NCI-H2196 (cell line): ENCODE measurements at regions not wholly inside any gene's neighbourhood (a gene's known extent, or its start where the extent isn't known, plus 50 kb on each side); places are given as distances from the start of the nearest gene placed in this dataset.
"Not testable (repeated sequence)": the region's sequence is repeated elsewhere in the genome, so short reads cannot be mapped to it uniquely, and the experiment has no call there.

Experiments
- DNase-seq: peaks from one replicate; lab custom pipeline; 2025; ENCODE audit not compliant: unreplicated experiment; lab: John Stamatoyannopoulos, UW

DNA sequence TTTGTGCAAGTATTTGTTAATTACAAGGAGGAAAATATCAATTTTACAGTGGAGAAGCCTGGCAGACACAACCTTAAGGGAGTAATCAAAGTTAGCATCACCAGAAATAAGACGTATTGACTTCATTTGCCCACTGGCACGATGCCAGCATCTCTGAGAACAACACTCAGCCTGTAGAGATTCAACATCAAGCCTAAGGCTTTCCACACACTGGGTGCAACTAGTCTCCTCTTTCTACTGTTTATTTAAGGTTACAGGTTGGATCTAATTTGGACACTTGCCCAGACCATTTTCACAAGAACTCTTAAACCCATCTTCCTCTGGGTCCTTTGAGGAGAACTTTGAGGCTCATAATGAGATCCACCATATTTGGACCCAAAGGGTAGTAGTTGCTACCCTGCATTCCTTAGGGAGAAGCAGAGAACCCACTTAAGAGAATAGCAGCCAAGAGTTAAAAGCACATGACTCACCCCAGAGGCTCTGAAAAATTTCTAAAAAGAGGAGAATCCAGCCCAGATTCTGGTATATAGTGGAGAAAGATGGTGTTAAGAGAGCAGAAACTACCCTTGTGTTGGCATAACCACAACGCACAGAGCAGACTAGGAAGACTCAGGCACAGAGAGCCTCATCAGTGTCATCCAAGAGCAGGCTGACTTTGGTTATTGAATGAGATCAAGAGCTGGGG lies 97.3 kb downstream of the CCDC71L start:
- DNase-seq, result peak; percentile 22

DNA sequence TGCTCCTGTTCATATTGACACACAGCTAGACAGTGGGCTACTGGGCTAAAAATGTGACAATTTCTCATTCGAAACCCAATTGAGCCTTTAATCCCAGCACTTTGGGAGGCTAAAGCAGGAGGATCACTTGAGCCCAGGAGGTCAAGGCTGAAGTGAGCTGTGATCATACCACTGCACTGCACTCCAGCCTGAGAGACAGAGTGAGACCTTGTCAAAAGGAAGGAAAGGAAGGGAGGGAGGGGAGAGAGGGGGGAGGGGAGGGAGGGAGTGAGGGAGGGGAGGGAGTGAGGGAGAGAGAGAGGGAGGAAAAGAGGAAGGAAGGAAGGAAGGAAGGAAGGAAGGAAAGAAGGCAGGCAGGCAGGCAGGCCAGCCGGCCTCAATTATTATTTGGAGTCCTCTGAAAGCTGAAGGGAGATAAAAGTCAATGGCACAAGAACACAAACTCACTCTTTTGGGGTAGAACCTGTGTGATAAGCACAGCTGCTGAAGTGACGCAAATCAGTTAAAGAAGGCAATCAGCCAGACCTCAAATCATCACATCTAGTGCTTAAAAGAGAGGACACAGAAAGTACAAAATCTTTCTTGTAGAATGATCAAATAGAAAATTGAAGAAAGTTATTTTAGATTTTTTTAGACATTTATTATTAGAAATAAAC lies 98.1 kb downstream of the CCDC71L start:
- DNase-seq, result no peak

DNA sequence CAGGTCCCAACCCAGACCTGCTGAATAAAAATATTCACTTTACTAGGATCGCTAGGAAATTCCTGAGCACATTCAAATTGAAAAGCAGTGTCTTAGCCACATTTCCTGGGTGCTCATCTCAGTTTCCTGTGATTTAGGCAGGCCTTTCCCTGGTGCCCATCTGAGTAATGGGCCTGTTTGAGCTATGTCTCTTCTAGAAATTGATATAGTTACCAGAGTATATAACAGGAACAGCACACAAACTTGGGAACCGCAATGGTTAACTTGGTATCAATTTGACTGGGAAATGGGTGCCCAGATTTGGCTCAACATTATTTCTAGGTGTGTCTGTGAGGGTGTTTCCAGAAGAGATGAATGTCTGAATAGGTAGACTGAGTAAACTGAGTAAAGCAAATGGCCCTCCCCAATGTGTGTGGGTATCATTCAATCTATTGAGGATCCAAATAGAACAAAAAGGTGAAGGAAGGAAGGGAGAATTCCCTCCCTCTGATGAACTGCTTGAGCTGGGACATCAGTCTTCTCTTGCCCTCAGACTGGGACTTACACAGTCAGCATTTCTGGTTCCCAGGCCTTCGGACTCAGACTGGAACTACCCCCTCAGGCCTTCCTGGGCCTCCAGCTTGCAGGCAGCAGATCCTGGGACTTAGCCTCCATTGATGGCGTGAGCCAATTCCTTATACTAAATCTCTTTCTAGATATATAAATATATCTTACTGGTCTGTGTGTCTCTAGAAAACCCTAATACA lies 99.1 kb downstream of the CCDC71L start:
- DNase-seq, result no peak

DNA sequence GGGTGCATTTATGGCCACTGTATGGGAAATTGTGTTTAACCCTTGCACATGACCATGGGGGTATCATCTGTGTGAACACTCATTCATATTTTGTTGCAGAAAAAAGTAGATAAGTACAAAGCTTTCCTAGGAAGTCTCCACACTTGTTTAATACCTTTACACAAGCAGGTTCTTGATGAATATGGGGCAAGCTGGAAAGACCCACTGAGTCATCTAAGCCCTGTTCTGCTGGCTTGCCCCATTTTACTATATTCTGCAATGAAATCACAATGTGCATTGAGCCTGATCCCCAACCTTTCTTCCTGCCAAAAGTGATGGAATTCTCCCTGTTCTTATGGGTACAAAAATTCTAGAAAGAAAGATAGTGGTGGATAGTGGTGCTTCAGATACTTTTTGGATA lies 99.8 kb downstream of the CCDC71L start:
- no peak for DNase-seq

DNA sequence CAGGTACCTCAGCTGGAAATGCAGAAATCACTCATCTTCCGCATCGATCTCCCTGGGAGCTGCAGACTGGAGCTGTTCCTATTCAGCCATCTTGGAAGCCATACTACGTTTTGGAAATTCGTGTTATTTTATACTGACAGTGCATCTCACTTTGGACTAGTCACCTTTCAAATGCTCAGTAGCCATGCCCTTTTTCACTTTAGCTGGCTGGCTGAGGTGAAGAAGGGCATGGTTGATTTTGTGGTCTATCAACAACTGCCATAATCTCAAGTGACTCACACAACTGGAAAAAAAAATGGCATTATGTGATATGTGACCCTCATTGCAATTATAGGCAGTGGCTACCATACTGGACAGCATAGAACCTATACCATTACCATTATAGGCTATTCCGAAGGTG lies 100.5 kb downstream of the CCDC71L start:
- no peak for DNase-seq

DNA sequence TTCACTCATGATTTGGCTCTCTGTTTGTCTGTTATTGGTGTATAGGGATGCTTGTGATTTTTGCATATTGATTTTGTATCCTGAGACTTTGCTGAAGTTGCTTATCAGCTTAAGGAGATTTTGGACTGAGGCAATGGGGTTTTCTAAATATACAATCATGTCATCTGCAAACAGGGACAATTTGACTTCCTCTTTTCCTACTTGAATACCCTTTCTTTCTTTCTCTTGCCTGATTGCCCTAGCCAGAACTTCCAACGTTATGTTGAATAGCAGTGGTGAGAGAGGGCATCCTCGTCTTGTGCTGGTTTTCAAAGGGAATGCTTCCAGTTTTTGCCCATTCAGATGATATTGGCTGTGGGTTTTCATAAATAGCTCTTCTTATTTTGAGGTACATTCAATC lies 104.7 kb downstream of the CCDC71L start:
- DNase-seq, result not testable (repeated sequence)

DNA sequence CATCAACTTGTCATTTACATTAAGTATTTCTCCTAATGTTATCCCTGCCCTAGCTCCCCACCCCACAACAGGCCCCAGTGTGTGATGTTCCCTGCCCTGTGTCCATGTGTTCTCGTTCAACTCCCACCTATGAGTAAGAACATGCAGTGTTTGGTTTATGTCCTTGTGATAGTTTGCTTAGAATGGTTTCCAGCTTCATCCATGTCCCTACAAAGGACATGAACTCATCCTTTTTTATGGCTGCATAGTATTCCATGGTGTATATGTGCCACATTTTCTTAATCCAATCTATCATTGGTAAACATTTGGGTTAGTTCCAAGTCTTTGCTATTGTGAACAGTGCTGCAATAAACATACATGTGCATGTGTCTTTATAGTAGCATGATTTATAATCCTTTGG lies 106.3 kb downstream of the CCDC71L start:
- DNase-seq, result not testable (repeated sequence)

DNA sequence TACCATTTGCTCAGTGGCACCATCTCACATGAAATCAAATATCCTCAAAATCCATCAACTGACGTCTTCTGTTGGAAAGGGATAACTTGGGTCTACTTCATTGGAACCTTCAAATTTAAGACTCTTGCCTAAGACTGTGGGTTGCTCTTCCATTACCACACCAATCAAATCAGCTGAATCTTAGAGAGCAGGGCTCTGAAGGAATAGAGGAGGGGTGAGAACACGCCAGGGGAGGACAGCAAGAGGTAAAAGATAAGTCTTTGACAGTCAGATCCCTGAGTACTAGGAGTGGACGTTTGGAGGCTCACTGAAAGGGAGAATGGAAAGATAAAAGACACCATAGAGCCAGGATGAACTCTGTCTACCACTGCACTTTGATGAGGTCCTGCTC lies 107.5 kb downstream of the CCDC71L start:
- DNase-seq, result no peak

DNA sequence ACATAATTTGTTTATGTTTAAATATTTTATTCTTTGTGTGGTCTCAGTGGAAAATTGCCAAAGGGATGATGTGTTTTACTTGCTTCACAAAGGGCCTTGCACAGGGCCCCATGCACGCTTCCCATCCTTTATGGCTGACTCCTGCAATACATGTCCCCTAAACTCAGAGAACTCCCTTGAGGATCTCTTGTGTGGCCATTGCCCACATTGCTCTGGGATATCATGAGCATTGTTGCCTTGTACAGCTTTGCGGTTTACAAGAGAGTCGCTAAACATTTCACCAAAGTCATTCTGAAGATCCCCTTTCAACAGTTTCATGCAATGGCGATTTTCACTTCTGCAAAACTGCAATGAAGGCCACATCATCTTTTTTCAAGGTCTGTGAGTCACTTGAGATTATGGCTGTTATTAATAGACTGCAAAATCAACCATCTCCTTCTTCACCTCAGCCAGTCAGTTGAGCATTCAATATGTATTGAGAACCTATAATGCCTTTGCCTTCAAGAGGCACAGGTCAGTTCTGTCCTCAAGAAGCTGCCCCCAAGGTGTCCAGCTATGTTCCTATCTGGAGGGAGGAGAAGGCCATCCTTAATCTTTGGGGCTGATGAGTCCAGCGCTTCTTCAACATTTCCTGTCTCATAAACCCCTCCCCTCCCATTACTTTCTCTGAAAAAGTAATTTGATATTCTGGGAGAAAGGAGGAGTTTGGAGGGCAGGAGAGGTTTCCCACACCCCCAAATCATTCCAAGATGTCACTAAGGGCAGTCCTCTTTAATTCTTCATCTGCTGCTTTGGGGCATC lies 108.1 kb downstream of the CCDC71L start:
- DNase-seq, result no peak

DNA sequence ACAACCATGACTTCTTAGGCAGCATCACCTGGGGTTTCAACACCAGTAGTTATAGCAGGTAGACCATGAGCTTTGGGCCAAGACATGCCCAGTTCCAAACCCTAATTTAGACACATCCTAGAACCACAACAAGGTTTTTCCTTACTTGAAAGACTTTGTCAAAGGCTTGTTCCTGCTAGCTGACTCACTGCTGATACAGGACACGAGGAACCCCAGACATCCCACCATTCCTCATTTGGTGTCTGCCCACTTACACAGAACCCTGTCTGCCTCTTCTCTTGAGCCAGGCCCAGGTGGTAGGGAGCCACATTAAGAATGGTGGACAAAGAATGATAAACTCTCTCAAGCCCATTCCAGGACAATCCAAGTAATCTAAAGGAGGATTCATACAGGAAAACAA lies 109.0 kb downstream of the CCDC71L start:
- no peak for DNase-seq

DNA sequence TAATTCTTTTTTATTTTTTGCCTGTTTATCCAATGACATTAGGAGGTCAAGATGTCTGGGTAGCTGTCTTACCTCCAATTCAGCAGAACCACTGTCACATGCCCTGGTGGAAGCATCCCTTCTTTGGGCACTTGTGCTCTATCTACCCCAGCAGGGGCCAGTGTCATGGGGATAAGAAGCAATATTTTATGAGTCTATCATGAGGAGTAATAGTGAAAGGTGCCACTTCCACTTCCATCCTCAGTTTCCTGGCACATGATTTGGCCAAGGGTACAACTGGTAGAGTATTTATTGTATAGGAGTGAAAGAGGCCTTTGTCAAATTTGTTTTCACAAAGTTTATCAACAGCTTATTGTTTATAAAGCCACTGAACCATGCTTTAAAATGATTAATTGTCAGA lies 112.5 kb downstream of the CCDC71L start:
- no peak for DNase-seq

DNA sequence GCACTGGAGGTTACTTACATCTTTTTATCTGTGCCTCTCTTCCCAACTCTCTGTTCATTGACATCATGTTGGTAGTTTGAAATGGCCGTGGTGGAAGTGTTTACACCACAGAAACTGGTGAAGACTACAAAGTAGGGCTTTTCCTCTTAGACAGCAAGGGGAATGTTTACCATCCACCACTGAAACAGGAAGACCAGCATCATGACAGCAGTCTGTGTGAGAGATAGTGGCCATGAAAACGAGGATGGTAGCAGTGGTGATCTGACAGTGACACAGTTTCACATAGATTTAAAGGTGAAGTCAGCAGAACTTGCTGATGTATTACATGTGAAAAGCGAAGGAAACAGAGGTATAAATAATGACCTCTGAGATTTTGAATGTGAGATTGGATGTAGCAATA lies 115.7 kb downstream of the CCDC71L start:
- no peak for DNase-seq

DNA sequence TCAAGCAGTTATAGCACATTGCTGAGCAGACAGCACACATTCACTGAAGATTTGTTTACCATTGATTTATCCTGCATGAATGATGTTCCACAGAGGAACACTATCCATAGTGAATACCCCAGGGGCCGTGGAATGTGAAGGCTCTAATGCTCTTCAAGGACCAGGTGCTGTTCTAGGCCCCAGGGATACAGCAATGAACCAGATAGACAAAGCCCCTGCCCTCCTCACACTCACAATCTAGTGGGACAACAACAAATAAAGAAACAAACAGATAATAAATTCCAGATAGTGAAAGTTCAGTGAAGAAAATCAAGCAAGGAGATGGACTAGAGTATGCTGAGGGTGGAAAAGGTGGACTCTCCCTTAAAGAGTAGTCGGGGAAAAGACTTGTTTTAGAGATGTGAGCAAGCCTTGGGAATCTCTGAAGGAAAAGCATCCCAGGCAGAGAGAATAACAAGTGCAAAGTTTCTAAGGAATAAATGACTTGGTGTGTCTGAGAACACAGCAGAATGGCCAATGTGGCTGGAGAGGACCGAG lies 117.7 kb downstream of the CCDC71L start:
- DNase-seq, result no peak

DNA sequence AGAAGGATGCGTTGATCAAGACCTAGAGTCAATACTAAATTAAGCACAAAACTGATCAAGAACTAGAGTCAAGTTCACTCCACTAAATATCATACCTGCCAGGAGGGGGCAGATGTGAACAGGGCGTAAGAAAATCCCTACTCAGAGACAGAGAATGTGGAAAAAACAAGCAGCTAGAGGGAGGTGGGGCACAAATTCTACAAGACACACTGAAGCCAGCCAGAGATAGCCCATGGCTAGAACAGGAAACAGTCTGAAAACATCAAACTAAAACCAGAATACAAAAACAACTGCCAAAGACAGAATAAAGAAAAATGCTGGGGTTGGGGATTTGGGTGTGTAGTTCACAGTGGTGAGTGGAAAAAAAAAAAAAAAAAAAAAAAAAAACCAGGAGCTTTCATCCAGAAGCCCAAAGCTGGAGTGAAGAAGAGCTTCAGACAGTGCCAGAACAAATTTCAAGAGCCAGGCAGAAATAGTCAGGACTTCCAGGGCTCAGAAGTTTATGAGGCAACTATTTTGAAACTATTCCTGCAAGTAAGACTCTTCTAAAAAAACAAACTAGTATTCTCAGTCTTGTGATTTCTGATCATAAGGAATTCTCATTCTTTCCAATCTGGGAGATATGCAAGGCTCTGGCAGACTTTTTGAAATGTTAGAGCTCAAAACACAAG lies 118.3 kb downstream of the CCDC71L start:
- DNase-seq, result peak; percentile 57

DNA sequence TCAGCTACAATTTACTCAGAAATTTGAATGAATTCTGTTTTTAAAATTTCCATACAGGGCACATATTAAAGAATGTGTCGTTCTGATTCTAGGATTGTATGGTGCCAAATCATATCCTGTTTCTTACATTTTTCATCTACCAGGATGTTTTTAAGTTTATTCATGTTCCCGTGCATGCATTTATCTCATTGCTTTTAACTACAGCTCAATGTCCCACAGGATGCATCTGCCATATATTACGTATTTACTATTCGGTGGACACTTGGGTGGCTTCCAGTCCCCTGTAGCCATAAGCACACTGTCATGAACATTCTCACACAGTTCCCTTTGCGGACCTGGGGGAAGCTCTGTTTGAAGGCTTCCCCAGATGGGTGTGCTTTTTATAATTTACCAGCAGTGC lies 122.3 kb downstream of the CCDC71L start:
- no peak for DNase-seq

DNA sequence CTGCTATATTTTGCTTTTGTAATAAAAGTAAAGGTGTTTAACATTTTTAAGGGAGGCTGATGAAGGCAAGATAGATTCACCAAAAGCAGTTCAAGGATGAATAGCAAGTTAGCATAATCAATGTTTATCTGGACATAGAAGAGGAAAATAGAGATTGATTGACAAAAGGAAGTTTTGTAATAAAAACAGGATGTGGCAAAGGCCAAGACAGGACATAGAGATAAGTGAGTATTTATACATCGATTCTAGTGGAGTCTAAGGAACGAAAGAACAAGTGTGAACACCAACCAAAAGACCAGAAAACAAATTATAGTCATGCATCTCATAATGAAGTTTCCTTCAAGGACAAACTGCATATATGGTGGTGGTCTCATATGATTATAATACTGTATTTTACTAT lies 123.8 kb downstream of the CCDC71L start:
- DNase-seq, result no peak

DNA sequence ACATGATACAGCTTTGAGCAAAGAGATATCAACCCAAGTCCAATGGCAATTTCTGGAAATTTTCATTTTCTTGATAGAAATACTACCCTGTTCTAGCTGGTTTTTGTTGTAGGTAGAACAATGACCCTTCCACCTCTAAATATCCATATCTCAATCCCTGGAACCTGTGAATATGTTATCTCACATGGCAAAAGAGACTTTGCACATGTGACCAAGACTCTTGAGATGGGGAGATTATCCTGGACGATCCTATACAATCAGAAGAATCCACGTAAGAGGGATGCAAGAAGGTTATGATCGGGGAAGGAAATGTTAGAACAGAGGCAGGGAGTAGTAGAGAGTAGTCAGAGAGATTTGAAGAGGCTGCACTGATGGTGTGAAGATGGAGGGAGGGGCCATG lies 124.9 kb downstream of the CCDC71L start:
- DNase-seq, result no peak

DNA sequence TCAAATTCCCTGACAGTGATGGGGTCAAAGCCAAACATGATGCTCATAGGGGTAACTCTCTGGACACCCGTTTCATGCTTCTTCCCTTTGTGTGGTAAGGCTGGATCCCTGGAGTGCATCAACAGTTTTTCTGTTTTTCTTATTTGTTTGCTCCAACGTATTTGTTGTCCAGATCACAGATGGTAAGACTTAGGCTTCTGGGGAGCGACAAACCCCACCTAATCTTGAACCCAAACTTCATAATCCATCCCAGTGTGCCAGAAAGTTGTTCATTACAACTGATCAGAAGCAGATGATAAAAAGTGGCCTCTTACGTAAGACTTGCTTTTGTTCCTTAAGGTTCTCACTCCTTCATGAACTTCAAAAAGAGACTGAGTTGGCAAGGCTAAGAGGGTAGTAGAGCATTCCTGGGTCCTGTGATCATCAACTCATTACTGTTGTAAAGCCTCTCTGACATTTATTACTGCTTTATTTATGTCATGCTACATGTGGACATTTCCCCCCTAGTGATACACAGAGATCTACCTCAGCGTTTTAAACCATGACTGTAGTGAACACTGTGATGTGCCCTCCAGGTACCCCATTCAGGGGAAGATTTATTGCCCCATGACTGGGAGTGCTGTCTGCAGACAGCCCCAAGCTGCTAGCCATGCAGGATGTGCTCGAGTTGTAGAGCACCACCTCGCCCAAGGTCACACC lies 125.6 kb downstream of the CCDC71L start:
- DNase-seq, result no peak

DNA sequence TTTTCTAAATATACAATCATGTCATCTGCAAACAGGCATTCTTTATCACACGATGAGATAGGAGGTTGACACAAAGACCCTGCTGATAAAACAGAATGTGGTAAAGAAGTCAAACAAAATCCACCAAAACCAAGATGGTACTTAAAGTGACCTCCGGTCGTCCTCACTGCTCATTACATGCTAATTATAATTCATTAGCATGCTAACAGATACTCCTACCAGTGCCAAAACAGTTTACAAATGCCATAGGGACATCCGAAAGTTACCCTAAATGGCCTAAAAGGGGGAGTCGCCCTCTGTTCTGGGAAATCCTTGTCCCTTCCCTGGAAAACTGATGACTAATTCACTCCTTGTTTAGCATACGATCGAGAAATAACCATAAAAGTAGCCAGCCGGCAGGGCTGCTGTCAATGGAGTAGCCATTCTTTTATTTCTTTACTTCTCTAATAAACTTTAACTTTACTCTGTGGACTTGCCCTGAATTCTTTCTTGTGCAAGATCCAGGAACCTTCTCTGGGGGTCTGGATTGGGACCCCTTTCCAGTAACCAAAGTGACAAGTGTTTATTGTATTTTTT lies 126.6 kb downstream of the CCDC71L start:
- DNase-seq, result no peak

DNA sequence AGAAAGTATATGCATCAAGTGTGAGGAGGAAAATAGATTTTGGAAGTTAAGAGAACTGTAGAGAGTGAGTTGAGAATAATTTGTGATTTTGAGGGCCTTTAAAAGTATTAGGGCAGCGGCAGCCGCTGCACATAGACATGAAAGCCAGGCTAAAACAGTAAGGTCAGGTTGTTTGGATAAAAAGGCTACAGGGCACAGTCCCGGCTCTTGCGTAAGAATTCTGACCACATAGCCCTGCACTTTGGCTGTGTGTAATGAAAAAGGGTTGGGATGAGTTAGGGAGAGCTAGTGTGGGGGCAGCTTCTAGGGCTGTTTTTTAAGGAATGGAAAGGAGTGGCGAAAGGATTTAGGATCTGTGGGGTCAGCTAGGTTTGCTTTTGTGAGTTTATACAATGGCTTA lies 130.8 kb downstream of the CCDC71L start:
- not testable (repeated sequence) for DNase-seq
